H1 (cell line): ENCODE measurements at regions not wholly inside any gene's neighbourhood (a gene's known extent, or its start where the extent isn't known, plus 50 kb on each side); places are given as distances from the start of the nearest gene placed in this dataset.

Source experiments
- CHD1 ChIP-seq: IDR thresholded peaks from 2 replicates; pipeline ENCODE4 v1.6.1; 2012; ENCODE audit warnings: low read depth, low read length, improper control_type of control experiment
- CREB1 ChIP-seq: IDR thresholded peaks from 2 replicates; pipeline ENCODE4 v1.6.1; 2012; ENCODE audit warnings: inconsistent platforms
- EZH2 ChIP-seq: fragments of 200-600 bp; sonication (generic); IDR thresholded peaks from 2 replicates; pipeline ENCODE4 v1.7.1; 2012; ENCODE audit warnings: low read depth, mild to moderate bottlenecking, moderate library complexity, low read length, inconsistent platforms; ENCODE audit not compliant: severe bottlenecking
- FOSL1 ChIP-seq: IDR thresholded peaks from 2 replicates; pipeline ENCODE4 v1.6.1; 2011; ENCODE audit warnings: mild to moderate bottlenecking, low read depth, low read length, moderate library complexity; ENCODE audit not compliant: insufficient read depth
- GTF2F1 ChIP-seq: IDR thresholded peaks from 2 replicates; pipeline ENCODE4 v1.6.1; 2012; ENCODE audit warnings: low read depth, low read length, improper control_type of control experiment, borderline replicate concordance
- HDAC2 ChIP-seq, 2 experiments: fragments of 300-600 bp in 1 of 2; sonication (generic) in 1 of 2; IDR thresholded peaks; 2 replicates each; pipeline ENCODE4 v1.6.1; 2011 to 2012; ENCODE audit warnings: low read depth in 2 of 2, low read length in 2 of 2, mild to moderate bottlenecking in 2 of 2, moderate library complexity in 2 of 2, borderline replicate concordance in 1 of 2, inconsistent platforms in 1 of 2
- MAFK ChIP-seq: IDR thresholded peaks from 2 replicates; pipeline ENCODE4 v1.6.1; 2012; ENCODE audit warnings: low read depth, mild to moderate bottlenecking, improper control_type of control experiment, low read length
- NRF1 ChIP-seq: IDR thresholded peaks from 2 replicates; pipeline ENCODE4 v1.6.1; 2011; ENCODE audit warnings: mild to moderate bottlenecking, low read depth, low read length, improper control_type of control experiment
- PHF8 ChIP-seq: fragments of 200-600 bp; sonication (generic); conservative IDR thresholded peaks from 2 replicates; pipeline ENCODE4 v1.7.1; 2012; ENCODE audit warnings: low read depth, mild to moderate bottlenecking, inconsistent platforms, low read length, moderate library complexity
- POLR2A ChIP-seq, 2 experiments: IDR thresholded peaks; 1 replicate in 1 of 2; 2 replicates in 1 of 2; pipeline ENCODE4 v1.6.1; 2011; ENCODE audit warnings: low read depth in 2 of 2, low read length in 2 of 2, mild to moderate bottlenecking in 2 of 2; ENCODE audit errors: control extremely low read depth in 1 of 2
- RAD21 ChIP-seq, 2 experiments: IDR thresholded peaks in 1 of 2; conservative IDR thresholded peaks in 1 of 2; 2 replicates each; pipeline ENCODE4 v1.6.1; 2011; ENCODE audit warnings: low read depth in 2 of 2, low read length in 2 of 2, improper control_type of control experiment in 1 of 2, inconsistent platforms in 1 of 2, mild to moderate bottlenecking in 1 of 2, moderate library complexity in 1 of 2
- TF ChIP-seq, protein P1 (sequence below): fragments of 300-600 bp; sonication (generic); IDR thresholded peaks from 2 replicates; pipeline ENCODE4 v1.7.1; 2012; ENCODE audit warnings: low read length, moderate library complexity, mild to moderate bottlenecking, inconsistent platforms; ENCODE audit not compliant: insufficient replicate concordance

DNA sequence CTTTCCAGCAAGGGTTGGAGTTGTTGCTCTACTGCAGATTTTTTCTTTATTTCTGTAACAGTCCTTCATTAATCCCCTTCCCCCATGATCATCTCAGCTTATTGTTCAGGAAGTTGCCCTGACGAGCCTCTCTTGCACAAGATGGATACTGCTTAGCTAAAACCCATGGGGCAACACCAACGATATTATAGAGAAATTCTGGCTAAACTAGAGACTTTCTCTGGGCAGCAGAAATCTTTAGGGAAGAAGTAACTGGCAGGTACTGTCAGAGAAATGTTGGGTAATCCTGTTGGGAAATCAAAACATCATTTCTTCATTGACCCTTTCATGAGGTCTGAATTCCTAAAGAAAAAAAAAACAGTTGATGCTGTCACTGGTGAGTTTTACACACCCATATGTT, 921.3 kb downstream of the NLGN4X start (continued):
- TF ChIP-seq, protein P1, sequence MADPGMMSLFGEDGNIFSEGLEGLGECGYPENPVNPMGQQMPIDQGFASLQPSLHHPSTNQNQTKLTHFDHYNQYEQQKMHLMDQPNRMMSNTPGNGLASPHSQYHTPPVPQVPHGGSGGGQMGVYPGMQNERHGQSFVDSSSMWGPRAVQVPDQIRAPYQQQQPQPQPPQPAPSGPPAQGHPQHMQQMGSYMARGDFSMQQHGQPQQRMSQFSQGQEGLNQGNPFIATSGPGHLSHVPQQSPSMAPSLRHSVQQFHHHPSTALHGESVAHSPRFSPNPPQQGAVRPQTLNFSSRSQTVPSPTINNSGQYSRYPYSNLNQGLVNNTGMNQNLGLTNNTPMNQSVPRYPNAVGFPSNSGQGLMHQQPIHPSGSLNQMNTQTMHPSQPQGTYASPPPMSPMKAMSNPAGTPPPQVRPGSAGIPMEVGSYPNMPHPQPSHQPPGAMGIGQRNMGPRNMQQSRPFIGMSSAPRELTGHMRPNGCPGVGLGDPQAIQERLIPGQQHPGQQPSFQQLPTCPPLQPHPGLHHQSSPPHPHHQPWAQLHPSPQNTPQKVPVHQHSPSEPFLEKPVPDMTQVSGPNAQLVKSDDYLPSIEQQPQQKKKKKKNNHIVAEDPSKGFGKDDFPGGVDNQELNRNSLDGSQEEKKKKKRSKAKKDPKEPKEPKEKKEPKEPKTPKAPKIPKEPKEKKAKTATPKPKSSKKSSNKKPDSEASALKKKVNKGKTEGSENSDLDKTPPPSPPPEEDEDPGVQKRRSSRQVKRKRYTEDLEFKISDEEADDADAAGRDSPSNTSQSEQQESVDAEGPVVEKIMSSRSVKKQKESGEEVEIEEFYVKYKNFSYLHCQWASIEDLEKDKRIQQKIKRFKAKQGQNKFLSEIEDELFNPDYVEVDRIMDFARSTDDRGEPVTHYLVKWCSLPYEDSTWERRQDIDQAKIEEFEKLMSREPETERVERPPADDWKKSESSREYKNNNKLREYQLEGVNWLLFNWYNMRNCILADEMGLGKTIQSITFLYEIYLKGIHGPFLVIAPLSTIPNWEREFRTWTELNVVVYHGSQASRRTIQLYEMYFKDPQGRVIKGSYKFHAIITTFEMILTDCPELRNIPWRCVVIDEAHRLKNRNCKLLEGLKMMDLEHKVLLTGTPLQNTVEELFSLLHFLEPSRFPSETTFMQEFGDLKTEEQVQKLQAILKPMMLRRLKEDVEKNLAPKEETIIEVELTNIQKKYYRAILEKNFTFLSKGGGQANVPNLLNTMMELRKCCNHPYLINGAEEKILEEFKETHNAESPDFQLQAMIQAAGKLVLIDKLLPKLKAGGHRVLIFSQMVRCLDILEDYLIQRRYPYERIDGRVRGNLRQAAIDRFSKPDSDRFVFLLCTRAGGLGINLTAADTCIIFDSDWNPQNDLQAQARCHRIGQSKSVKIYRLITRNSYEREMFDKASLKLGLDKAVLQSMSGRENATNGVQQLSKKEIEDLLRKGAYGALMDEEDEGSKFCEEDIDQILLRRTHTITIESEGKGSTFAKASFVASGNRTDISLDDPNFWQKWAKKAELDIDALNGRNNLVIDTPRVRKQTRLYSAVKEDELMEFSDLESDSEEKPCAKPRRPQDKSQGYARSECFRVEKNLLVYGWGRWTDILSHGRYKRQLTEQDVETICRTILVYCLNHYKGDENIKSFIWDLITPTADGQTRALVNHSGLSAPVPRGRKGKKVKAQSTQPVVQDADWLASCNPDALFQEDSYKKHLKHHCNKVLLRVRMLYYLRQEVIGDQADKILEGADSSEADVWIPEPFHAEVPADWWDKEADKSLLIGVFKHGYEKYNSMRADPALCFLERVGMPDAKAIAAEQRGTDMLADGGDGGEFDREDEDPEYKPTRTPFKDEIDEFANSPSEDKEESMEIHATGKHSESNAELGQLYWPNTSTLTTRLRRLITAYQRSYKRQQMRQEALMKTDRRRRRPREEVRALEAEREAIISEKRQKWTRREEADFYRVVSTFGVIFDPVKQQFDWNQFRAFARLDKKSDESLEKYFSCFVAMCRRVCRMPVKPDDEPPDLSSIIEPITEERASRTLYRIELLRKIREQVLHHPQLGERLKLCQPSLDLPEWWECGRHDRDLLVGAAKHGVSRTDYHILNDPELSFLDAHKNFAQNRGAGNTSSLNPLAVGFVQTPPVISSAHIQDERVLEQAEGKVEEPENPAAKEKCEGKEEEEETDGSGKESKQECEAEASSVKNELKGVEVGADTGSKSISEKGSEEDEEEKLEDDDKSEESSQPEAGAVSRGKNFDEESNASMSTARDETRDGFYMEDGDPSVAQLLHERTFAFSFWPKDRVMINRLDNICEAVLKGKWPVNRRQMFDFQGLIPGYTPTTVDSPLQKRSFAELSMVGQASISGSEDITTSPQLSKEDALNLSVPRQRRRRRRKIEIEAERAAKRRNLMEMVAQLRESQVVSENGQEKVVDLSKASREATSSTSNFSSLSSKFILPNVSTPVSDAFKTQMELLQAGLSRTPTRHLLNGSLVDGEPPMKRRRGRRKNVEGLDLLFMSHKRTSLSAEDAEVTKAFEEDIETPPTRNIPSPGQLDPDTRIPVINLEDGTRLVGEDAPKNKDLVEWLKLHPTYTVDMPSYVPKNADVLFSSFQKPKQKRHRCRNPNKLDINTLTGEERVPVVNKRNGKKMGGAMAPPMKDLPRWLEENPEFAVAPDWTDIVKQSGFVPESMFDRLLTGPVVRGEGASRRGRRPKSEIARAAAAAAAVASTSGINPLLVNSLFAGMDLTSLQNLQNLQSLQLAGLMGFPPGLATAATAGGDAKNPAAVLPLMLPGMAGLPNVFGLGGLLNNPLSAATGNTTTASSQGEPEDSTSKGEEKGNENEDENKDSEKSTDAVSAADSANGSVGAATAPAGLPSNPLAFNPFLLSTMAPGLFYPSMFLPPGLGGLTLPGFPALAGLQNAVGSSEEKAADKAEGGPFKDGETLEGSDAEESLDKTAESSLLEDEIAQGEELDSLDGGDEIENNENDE: no peak
- TF ChIP-seq FOSL1 (no peak), CHD1 (no peak), GTF2F1 (no peak), RAD21 (IDR thresholded peaks at IDR 0.05 in 1 of 2, conservative IDR thresholded peaks at IDR 0.05 in 1 of 2; ENCODE audit: low read depth in 2 of 2, low read length in 2 of 2) (no peak), MAFK (no peak), HDAC2 (IDR thresholded peaks at IDR 0.05; ENCODE audit: borderline replicate concordance in 1 of 2, low read depth in 2 of 2, low read length in 2 of 2) (no peak), CREB1 (no peak), POLR2A (IDR thresholded peaks at IDR 0.05; ENCODE audit: control extremely low read depth in 1 of 2, low read depth in 2 of 2, low read length in 2 of 2) (no peak), NRF1 (no peak), EZH2 (no peak), PHF8 (no peak)
